Naive thymus-derived CD4-positive, alpha-beta T cell (primary cell): ENCODE measurements at regions not wholly inside any gene's neighbourhood (a gene's known extent, or its start where the extent isn't known, plus 50 kb on each side); places are given as distances from the start of the nearest gene placed in this dataset.

Experiments used
- ATAC-seq: fragments of 150-1000 bp; cut with Tn5 transposase; 2 replicates; pipeline ENCODE4 v1.10.0; 2021; ENCODE audit warnings: mild to moderate bottlenecking, moderate library complexity
- CTCF ChIA-PET: fragments of 350-600 bp; sonication (Branson Sonifier 250); formaldehyde crosslinking; loops from one replicate; lab custom pipeline; 2021; ENCODE audit warnings: antibody characterized with exemption; lab: Charles Lee
- POLR2A ChIA-PET: fragments of 350-600 bp; sonication (Branson Sonifier 250); formaldehyde crosslinking; loops from one replicate; lab custom pipeline; 2021; ENCODE audit warnings: antibody characterized with exemption, inconsistent platforms; lab: Charles Lee
- DNase-seq, 9 donors: peaks; one replicate each; pipeline versions ENCODE4 v3.0.0 to v3.0.0-alpha.2; 2020 to 2022; ENCODE audit warnings: mixed read lengths in 1 of 9
- H3K27ac ChIP-seq: one replicate; pipeline ENCODE4 v1.7.0; 2013; ENCODE audit warnings: mild to moderate bottlenecking, low read depth, low read length, moderate library complexity
- H3K27me3 ChIP-seq, 2 donors: one replicate each; pipeline ENCODE4 v1.7.0; 2013; ENCODE audit warnings: low read length in 2 of 2, mild to moderate bottlenecking in 2 of 2, moderate library complexity in 2 of 2; ENCODE audit not compliant: control insufficient read depth in 2 of 2, insufficient read depth in 2 of 2
- H3K36me3 ChIP-seq, 3 experiments: 1 replicate in 2 of 3; 2 replicates in 1 of 3; pipeline ENCODE4 v1.7.0; 2013; ENCODE audit warnings: low read length in 3 of 3, mild to moderate bottlenecking in 3 of 3, moderate library complexity in 1 of 3; ENCODE audit not compliant: insufficient read depth in 3 of 3, control insufficient read depth in 2 of 3
- H3K4me1 ChIP-seq, 2 donors: one replicate each; pipeline ENCODE4 v1.7.0; 2013; ENCODE audit warnings: low read length in 2 of 2, mild to moderate bottlenecking in 2 of 2, moderate library complexity in 1 of 2; ENCODE audit not compliant: control insufficient read depth in 2 of 2, insufficient read depth in 2 of 2
- H3K4me3 ChIP-seq: 2 replicates; pipeline ENCODE4 v1.7.0; 2013; ENCODE audit warnings: mild to moderate bottlenecking, low read length
- H3K9me3 ChIP-seq, 3 experiments: 1 replicate in 2 of 3; 2 replicates in 1 of 3; pipeline ENCODE4 v1.7.0; 2013; ENCODE audit warnings: low read length in 3 of 3; ENCODE audit not compliant: control insufficient read depth in 2 of 3
- H3K27ac Mint-ChIP-seq, 9 donors: one replicate each; pipeline ENCODE4 v1.8.0; 2020 to 2022; ENCODE audit warnings: mixed read lengths in 9 of 9, mild to moderate bottlenecking in 8 of 9, moderate library complexity in 5 of 9, inconsistent platforms in 2 of 9
- H3K27me3 Mint-ChIP-seq, 5 donors: one replicate each; pipeline ENCODE4 v1.8.0; 2021 to 2022; ENCODE audit warnings: mixed read lengths in 5 of 5, mild to moderate bottlenecking in 1 of 5
- H3K36me3 Mint-ChIP-seq, 5 donors: one replicate each; pipeline ENCODE4 v1.8.0; 2020 to 2022; ENCODE audit warnings: mixed read lengths in 5 of 5, mild to moderate bottlenecking in 3 of 5, inconsistent platforms in 1 of 5
- H3K4me1 Mint-ChIP-seq, 7 donors: one replicate each; pipeline ENCODE4 v1.8.0; 2020 to 2022; ENCODE audit warnings: mixed read lengths in 7 of 7, mild to moderate bottlenecking in 3 of 7, inconsistent platforms in 1 of 7
- H3K4me3 Mint-ChIP-seq, 10 donors: one replicate each; pipeline ENCODE4 v1.8.0; 2020 to 2022; ENCODE audit warnings: mild to moderate bottlenecking in 10 of 10, mixed read lengths in 10 of 10, moderate library complexity in 6 of 10, inconsistent platforms in 2 of 10
- H3K9me3 Mint-ChIP-seq, 11 donors: one replicate each; pipeline ENCODE4 v1.8.0; 2020 to 2022; ENCODE audit warnings: mixed read lengths in 11 of 11, mild to moderate bottlenecking in 4 of 11, inconsistent platforms in 1 of 11, moderate library complexity in 1 of 11
- intact Hi-C, 2 donors: fragments of 100-400 bp; cut with micrococcal nuclease; formaldehyde crosslinking; loops; one replicate each; pipeline ENCODE4 v1.15.1; 2023

DNA sequence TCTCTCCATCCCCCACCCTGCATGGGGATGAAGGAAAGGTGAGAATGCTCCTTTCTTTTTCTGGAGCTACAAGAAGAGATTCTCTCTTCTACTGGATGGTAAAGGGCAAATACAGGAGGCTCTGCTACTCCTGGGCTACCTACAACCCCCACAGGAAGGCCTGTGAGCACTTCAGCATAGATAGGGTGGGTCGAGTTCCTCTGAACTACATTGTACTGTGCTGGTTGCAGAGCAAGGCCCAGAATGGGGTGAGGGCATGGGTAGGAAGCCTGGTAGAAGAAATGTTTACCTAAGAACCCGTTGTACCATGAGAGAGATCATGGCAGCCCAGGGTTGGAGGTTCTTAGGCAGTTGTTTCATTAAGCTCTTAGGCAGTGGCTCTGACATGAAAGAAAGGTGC lies 510.4 kb downstream of the MID1IP1 start:
- Mint-ChIP-seq H3K4me1 (peaks cover 23 to 83% (median 68%) of the 10 kb centered on the region in 7 donors), H3K4me3 (peak overlapping the region in 7 of 10 donors; percentile 46 to 91 (median 73)), H3K9me3 (peaks cover 0 to 15% (median 2%) of the 10 kb centered on the region in 11 donors), H3K27ac (peak overlapping the region; percentile 95 to 100 (median 99)), H3K27me3 (no peaks in the 10 kb centered on the region), H3K36me3 (peaks cover 0 to 34% (median 4%) of the 10 kb centered on the region in 5 donors)
- peak overlapping the region; percentile 84 for H3K27ac ChIP-seq
- ChIA-PET CTCF (interaction anchor here (1.2 to 2.3 kb wide), 2 partner anchors 10 to 22 kb away, joined by 8 read pairs; no protein-coding TSS in a partner anchor), POLR2A (interaction anchor here (0.6 to 1.6 kb wide), 5 partner anchors 10 to 473 kb away, joined by 3 to 6 read pairs (median 4); no protein-coding TSS in a partner anchor)
- intact Hi-C loops = loop anchor here in 1 of 2 donors (2.0 to 5.0 kb wide), 2 partner anchors 15 to 41 kb away; no protein-coding TSS in a partner anchor
- no peaks in the 10 kb centered on the region for H3K9me3 ChIP-seq
- no peaks in the 10 kb centered on the region for H3K36me3 ChIP-seq
- no peak overlapping the region for H3K4me3 ChIP-seq
- DNase-seq (peak in 5 of 9 donors; percentile 17 to 29 (median 27)), ATAC-seq (peak; percentile 40)
- peaks cover 18 to 42% of the 10 kb centered on the region in 2 donors for H3K4me1 ChIP-seq
- H3K27me3 ChIP-seq = no peaks in the 10 kb centered on the region

DNA sequence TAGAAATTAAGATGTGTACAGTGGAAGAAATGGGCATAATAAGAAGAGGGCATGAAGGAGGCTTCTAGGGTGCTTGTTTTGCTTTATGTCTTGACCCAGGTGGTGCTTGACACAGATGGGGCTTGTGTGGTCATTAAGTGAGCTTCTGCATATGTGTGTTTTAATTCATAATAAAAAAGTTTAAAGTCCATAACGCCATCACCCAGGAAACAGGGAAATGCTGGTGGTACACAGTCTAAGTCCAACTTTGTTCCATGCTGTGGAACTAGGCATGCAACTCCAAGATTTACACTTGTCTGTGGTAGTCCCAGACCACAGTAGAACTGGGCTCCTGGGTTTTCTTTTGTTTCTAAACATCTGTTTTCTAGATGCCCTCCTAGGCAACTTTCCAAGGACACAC lies 511.9 kb downstream of the MID1IP1 start:
- peaks cover 0 to 15% (median 0%) of the 10 kb centered on the region in 11 donors for H3K9me3 Mint-ChIP-seq
- Histone ChIP-seq H3K36me3 (no peaks in the 10 kb centered on the region), H3K27me3 (no peaks in the 10 kb centered on the region), H3K27ac (no peak overlapping the region), H3K4me3 (no peak overlapping the region), H3K4me1 (peaks cover 18 to 43% of the 10 kb centered on the region in 2 donors), H3K9me3 (no peaks in the 10 kb centered on the region)
- peaks cover 21 to 83% (median 69%) of the 10 kb centered on the region in 7 donors for H3K4me1 Mint-ChIP-seq
- ChIA-PET CTCF (no interaction called here), POLR2A (interaction anchor here (1.0 kb wide), 1 partner anchor 21 kb away, joined by 12 read pairs; no protein-coding TSS in a partner anchor)
- peaks cover 0 to 30% (median 3%) of the 10 kb centered on the region in 5 donors for H3K36me3 Mint-ChIP-seq
- H3K27ac Mint-ChIP-seq = peak overlapping the region in 7 of 9 donors; percentile 9 to 99 (median 95)
- DNase-seq (no peak), ATAC-seq (no peak)
- peak overlapping the region in 3 of 10 donors; percentile 0 to 33 (median 27) for H3K4me3 Mint-ChIP-seq
- intact Hi-C loops = loop anchor here in 1 of 2 donors (5.0 kb wide), 1 partner anchor 39 kb away; no protein-coding TSS in a partner anchor
- H3K27me3 Mint-ChIP-seq = no peaks in the 10 kb centered on the region

DNA sequence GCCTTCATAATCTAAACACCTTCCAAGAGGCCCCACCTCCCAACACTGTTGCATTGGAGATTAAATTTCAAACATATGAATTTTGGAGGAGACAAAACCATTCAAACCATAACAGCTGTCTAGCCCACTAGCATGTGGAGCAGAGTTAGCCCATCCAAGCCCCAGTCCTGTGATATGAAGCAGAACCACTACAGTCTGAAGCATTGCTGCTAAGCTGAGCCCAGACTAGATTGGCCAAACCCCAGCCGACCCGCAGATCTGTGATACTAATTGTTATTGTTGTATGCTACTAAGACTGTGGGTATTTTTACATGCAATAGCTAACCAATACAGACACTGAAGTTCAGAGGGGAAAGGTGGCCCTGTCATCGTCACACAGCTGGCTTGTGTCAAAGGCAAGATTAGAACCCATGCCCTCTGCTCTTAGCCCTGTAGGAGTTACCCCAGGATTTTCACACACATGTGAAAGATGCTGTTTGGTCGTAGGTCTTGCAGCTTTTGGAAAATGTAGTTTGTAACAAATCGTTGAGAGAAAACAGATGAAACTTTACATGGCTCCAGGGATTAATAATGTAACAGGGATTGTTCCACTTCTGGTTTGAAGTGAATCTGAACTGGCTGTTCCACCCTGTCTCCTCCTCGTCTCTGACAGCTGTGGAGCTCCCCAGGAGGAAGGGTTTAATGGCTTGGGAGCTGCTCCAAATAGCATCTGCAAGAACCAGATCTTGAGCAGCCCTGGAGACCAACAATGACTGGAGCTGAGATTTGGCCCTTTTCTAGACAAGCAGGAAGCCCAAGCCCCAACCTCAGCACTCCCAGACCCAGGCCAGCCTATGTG lies 517.5 kb downstream of the MID1IP1 start:
- Mint-ChIP-seq H3K36me3 (peaks cover 0 to 22% (median 0%) of the 10 kb centered on the region in 5 donors), H3K4me3 (peak overlapping the region in 1 of 10 donors; percentile 9), H3K4me1 (peaks cover 0 to 61% (median 40%) of the 10 kb centered on the region in 7 donors), H3K27me3 (no peaks in the 10 kb centered on the region), H3K9me3 (peaks cover 0 to 13% (median 0%) of the 10 kb centered on the region in 11 donors), H3K27ac (peak overlapping the region in 6 of 9 donors; percentile 0 to 78 (median 52))
- Histone ChIP-seq H3K9me3 (no peaks in the 10 kb centered on the region), H3K27me3 (no peaks in the 10 kb centered on the region), H3K4me1 (peaks cover 0 to 16% of the 10 kb centered on the region in 2 donors), H3K36me3 (no peaks in the 10 kb centered on the region), H3K27ac (no peak overlapping the region), H3K4me3 (no peak overlapping the region)
- CTCF ChIA-PET = interaction anchor here (1.4 kb wide), 1 partner anchor 9 kb away, joined by 5 read pairs; no protein-coding TSS in a partner anchor
- no peak for DNase-seq
- POLR2A ChIA-PET = interaction anchor here (0.7 kb wide), 1 partner anchor 9 kb away, joined by 3 read pairs; no protein-coding TSS in a partner anchor
- ATAC-seq = no peak
- intact Hi-C loops = no loop called here

DNA sequence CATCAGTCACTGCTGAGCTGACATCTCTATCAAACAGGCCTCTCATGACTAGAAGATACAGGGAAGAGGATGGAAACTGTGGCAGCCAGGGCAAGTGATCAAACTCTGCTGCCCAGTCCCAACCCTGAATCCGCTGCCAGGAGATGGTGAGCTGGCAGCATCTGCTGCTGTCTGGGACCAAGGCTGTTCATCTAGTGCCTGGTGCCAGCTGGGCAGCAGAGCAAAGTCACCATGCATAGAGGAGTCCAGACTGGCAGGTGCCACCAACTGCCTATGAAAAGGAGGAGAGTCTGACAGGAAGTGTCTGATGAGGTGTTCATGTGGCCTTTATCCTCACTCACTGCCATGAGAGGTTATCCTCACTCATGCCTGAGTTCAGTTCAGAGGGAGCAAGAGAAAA lies 518.9 kb downstream of the MID1IP1 start:
- DNase-seq (no peak), ATAC-seq (no peak)
- Histone ChIP-seq H3K27ac (no peak overlapping the region), H3K27me3 (no peaks in the 10 kb centered on the region), H3K36me3 (no peaks in the 10 kb centered on the region), H3K4me3 (no peak overlapping the region), H3K4me1 (peaks cover 0 to 16% of the 10 kb centered on the region in 2 donors), H3K9me3 (no peaks in the 10 kb centered on the region)
- peak overlapping the region in 4 of 10 donors; percentile 2 to 62 (median 30) for H3K4me3 Mint-ChIP-seq
- H3K36me3 Mint-ChIP-seq = peaks cover 0 to 17% (median 0%) of the 10 kb centered on the region in 5 donors
- H3K27me3 Mint-ChIP-seq = no peaks in the 10 kb centered on the region
- intact Hi-C loops = no loop called here
- H3K4me1 Mint-ChIP-seq = peaks cover 0 to 58% (median 36%) of the 10 kb centered on the region in 7 donors
- POLR2A ChIA-PET = interaction anchor here (1.1 kb wide), 1 partner anchor 11 kb away, joined by 6 read pairs; no protein-coding TSS in a partner anchor
- H3K9me3 Mint-ChIP-seq = peaks cover 0 to 11% (median 0%) of the 10 kb centered on the region in 11 donors
- CTCF ChIA-PET = interaction anchor here (1.4 kb wide), 1 partner anchor 11 kb away, joined by 5 read pairs; no protein-coding TSS in a partner anchor
- peak overlapping the region; percentile 21 to 84 (median 33) for H3K27ac Mint-ChIP-seq

DNA sequence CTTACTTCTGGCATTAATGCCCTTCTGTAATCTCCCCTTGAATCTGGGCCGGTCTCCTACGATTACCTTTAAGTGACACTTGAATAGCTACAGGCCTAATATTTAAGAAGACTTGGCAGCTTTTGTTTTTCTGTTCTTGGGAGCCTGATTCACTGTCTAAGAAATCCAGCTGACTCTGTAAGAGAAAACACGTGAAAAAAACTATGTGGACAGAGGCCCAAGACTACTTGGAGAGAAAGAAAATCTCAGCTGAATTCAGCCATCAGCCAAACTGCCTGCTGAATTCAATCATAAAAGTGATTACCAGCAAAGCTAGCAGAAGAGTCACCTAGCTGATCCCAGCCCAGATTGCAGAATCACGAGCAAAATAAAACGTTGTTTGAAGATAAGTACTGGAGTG lies 521.2 kb downstream of the MID1IP1 start:
- POLR2A ChIA-PET = interaction anchor here (1.0 to 2.0 kb wide), 2 partner anchors 11 to 15 kb away, joined by 3 to 4 read pairs; no protein-coding TSS in a partner anchor
- CTCF ChIA-PET = interaction anchor here (1.0 kb wide), 1 partner anchor 11 kb away, joined by 8 read pairs; no protein-coding TSS in a partner anchor
- no peak overlapping the region for H3K4me3 ChIP-seq

DNA sequence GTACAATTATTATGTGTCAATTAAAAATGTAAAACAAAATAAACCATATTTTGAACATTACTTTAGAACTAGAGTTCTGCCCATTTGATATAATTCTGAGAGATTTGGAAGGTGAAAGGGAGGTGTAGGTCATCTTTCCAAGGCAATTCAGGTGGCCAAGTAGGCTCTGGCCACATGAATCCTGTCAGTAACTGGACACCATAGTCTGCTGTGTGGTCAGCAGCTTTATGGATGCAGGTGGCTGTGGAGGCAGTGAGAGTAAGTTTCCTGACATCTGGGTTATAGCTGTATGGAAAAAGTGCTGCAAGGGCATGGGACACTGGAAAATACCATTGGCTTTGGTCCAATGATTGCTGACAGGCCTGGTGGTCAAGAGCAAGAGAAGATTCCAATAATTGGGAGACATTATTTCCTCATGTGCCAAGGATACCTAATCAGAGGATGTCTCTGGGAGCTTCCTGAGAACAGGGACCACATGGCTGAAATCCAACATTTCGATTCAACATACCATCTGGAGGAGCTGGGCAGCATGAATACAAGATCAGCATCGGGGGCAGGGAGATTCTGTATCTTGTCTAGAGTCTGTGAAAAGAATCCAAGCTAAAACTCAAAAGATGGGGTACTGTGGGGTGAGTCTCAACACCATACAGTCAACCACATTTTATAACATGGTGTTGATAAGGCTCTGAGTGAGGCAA lies 523.1 kb downstream of the MID1IP1 start:
- peaks cover 0 to 7% (median 0%) of the 10 kb centered on the region in 11 donors for H3K9me3 Mint-ChIP-seq
- H3K4me3 ChIP-seq = no peak overlapping the region
- POLR2A ChIA-PET = no interaction called here
- H3K4me1 ChIP-seq = peaks cover 0 to 17% of the 10 kb centered on the region in 2 donors
- H3K27me3 Mint-ChIP-seq = no peaks in the 10 kb centered on the region
- no peak for ATAC-seq
- H3K4me1 Mint-ChIP-seq = peaks cover 9 to 60% (median 40%) of the 10 kb centered on the region in 7 donors
- CTCF ChIA-PET = no interaction called here
- intact Hi-C loops = no loop called here
- H3K9me3 ChIP-seq = no peaks in the 10 kb centered on the region
- peaks cover 0 to 18% (median 0%) of the 10 kb centered on the region in 5 donors for H3K36me3 Mint-ChIP-seq
- no peaks in the 10 kb centered on the region for H3K27me3 ChIP-seq
- peak overlapping the region in 3 of 9 donors; percentile 10 to 62 (median 40) for H3K27ac Mint-ChIP-seq
- H3K27ac ChIP-seq = no peak overlapping the region
- no peaks in the 10 kb centered on the region for H3K36me3 ChIP-seq
- H3K4me3 Mint-ChIP-seq = peak overlapping the region in 2 of 10 donors; percentile 53 to 55
- DNase-seq = no peak

More for the DNA sequence above, 521.2 kb downstream of the MID1IP1 start:
- Mint-ChIP-seq H3K27ac (peak overlapping the region in 1 of 9 donors; percentile 20), H3K27me3 (no peaks in the 10 kb centered on the region), H3K9me3 (peaks cover 0 to 7% (median 0%) of the 10 kb centered on the region in 11 donors), H3K36me3 (peaks cover 0 to 12% (median 0%) of the 10 kb centered on the region in 5 donors), H3K4me3 (no peak overlapping the region), H3K4me1 (peaks cover 1 to 54% (median 38%) of the 10 kb centered on the region in 7 donors)
- intact Hi-C loops = no loop called here
- Histone ChIP-seq H3K27ac (no peak overlapping the region), H3K4me1 (peaks cover 0 to 19% of the 10 kb centered on the region in 2 donors), H3K27me3 (no peaks in the 10 kb centered on the region), H3K36me3 (no peaks in the 10 kb centered on the region), H3K9me3 (no peaks in the 10 kb centered on the region)
- DNase-seq (no peak), ATAC-seq (no peak)
